HCT116 (cell line): ENCODE measurements at regions not wholly inside any gene's neighbourhood (a gene's known extent, or its start where the extent isn't known, plus 50 kb on each side); places are given as distances from the start of the nearest gene placed in this dataset.

Experiments
- ATAC-seq: fragments of 200-7000 bp; cut with Tn5 transposase; 2 replicates; pipeline ENCODE4 v1.9.1; 2020; ENCODE audit warnings: mild to moderate bottlenecking, moderate library complexity
- BruUV-seq: library from RNA; stranded (reverse); fragments of 400-500 nt; replicated peaks from 2 replicates; lab custom pipeline; 2021; lab: Mats Ljungman, UMichigan
- CTCF ChIA-PET: fragments of 300-600 bp; sonication (Branson Sonifier 250); formaldehyde crosslinking; loops from one replicate; lab custom pipeline; 2021; ENCODE audit warnings: antibody characterized with exemption; lab: Charles Lee
- POLR2A ChIA-PET: fragments of 300-600, 350-600 bp; sonication (Branson Sonifier 250); formaldehyde crosslinking; loops from one replicate; lab custom pipeline; 2021; ENCODE audit warnings: antibody characterized with exemption; lab: Charles Lee
- RAD21 ChIA-PET, 2 experiments: fragments of 300-600 bp; sonication (Branson Sonifier 250); formaldehyde crosslinking; loops; one replicate each; lab custom pipeline; 2023; ENCODE audit warnings: low total read pairs in 2 of 2; ENCODE audit not compliant: uncharacterized antibody in 2 of 2, unreplicated experiment in 2 of 2, low non-redundant PET in 1 of 2; lab: Charles Lee
- DNase-seq: peaks from one replicate; pipeline ENCODE4 v3.0.0-alpha.2; 2010; ENCODE audit warnings: low read depth, low spot score
- H2AFZ ChIP-seq: fragments of 200-600 bp; shearing (Covaris generic), sonication (generic); 2 replicates; pipeline ENCODE4 v1.6.1; 2017; ENCODE audit warnings: low read depth, mixed run types, mixed read lengths, antibody characterized with exemption, low read length; ENCODE audit not compliant: poor library complexity, severe bottlenecking
- H3K27ac ChIP-seq: 2 replicates; pipeline ENCODE4 v1.5.1; 2012; ENCODE audit warnings: low read depth, low read length
- H3K27me3 ChIP-seq: fragments of 200-600 bp; sonication (generic); 2 replicates; pipeline ENCODE4 v1.6.1; 2016; ENCODE audit warnings: mixed run types, low read length, mixed read lengths; ENCODE audit not compliant: insufficient read depth
- H3K36me3 ChIP-seq, 2 experiments: fragments of 200-500 bp in 1 of 2; fragments of 200-600 bp in 1 of 2; sonication (Bioruptor generic) in 1 of 2; sonication (generic) in 1 of 2; 2 replicates each; pipeline versions ENCODE4 v1.5.1 to v1.6.1; 2014 to 2016; ENCODE audit warnings: low read length in 2 of 2, inconsistent platforms in 1 of 2, mixed read lengths in 1 of 2, mixed run types in 1 of 2; ENCODE audit not compliant: insufficient read depth in 2 of 2, control insufficient read depth in 1 of 2
- H3K4me1 ChIP-seq, 2 experiments: fragments of 200-600 bp in 1 of 2; sonication (generic) in 1 of 2; 2 replicates each; pipeline versions ENCODE4 v1.5.1 to v1.6.1; 2012 to 2017; ENCODE audit warnings: low read length in 2 of 2, inconsistent platforms in 1 of 2, mild to moderate bottlenecking in 1 of 2, mixed read lengths in 1 of 2, mixed run types in 1 of 2, moderate library complexity in 1 of 2; ENCODE audit not compliant: insufficient read depth in 2 of 2, control insufficient read depth in 1 of 2
- H3K4me2 ChIP-seq: fragments of 200-600 bp; sonication (generic); 2 replicates; pipeline ENCODE4 v1.6.1; 2017; ENCODE audit warnings: mixed run types, low read length, mixed read lengths
- H3K4me3 ChIP-seq, 2 experiments: fragments of 200-600 bp in 1 of 2; sonication (generic) in 1 of 2; replicated peaks in 1 of 2; 2 replicates each; pipeline ENCODE4 v1.5.1; 2011 to 2016; ENCODE audit warnings: low read length in 2 of 2, control low read depth in 1 of 2, low read depth in 1 of 2, mild to moderate bottlenecking in 1 of 2, mixed read lengths in 1 of 2, mixed run types in 1 of 2
- H3K79me2 ChIP-seq: fragments of 200-600 bp; sonication (generic); 2 replicates; pipeline ENCODE4 v1.6.1; 2017; ENCODE audit warnings: mild to moderate bottlenecking, mixed run types, low read length, moderate library complexity, mixed read lengths; ENCODE audit not compliant: insufficient read depth
- H3K9ac ChIP-seq: fragments of 200-600 bp; sonication (generic); 2 replicates; pipeline ENCODE4 v1.6.1; 2016; ENCODE audit warnings: low read length, mixed read lengths
- H3K9me2 ChIP-seq: fragments of 200-600 bp; sonication (generic), shearing (Covaris generic); 2 replicates; pipeline ENCODE4 v1.6.1; 2017; ENCODE audit warnings: mixed run types, mild to moderate bottlenecking, moderate library complexity; ENCODE audit not compliant: insufficient read depth
- H3K9me3 ChIP-seq, 2 experiments: fragments of 200-500 bp in 1 of 2; fragments of 200-600 bp in 1 of 2; sonication (Bioruptor generic) in 1 of 2; sonication (generic) in 1 of 2; 2 replicates each; pipeline ENCODE4 v1.6.1; 2014 to 2017; ENCODE audit warnings: low read length in 2 of 2, mixed read lengths in 2 of 2, inconsistent platforms in 1 of 2, low read depth in 1 of 2, mild to moderate bottlenecking in 1 of 2, mixed run types in 1 of 2, moderate library complexity in 1 of 2; ENCODE audit not compliant: control insufficient read depth in 1 of 2, insufficient read depth in 1 of 2
- H4K20me1 ChIP-seq: fragments of 200-600 bp; sonication (generic), shearing (Covaris generic); 2 replicates; pipeline ENCODE4 v1.6.1; 2017; ENCODE audit warnings: mixed run types, mild to moderate bottlenecking, moderate library complexity; ENCODE audit not compliant: insufficient read depth
- CBX3 ChIP-seq: IDR thresholded peaks from 2 replicates; pipeline ENCODE4 v1.6.1; 2012; ENCODE audit warnings: low read depth
- CTCF ChIP-seq, 3 experiments: fragments of 200-600 bp in 1 of 3; sonication (generic) in 1 of 3; IDR thresholded peaks in 2 of 3; conservative IDR thresholded peaks in 1 of 3; 2 replicates each; pipeline ENCODE4 v1.5.1; 2012 to 2017; ENCODE audit warnings: low read depth in 2 of 3, low read length in 2 of 3, antibody characterized with exemption in 1 of 3, borderline replicate concordance in 1 of 3, control low read depth in 1 of 3, mild to moderate bottlenecking in 1 of 3, mixed read lengths in 1 of 3, mixed run types in 1 of 3, moderate library complexity in 1 of 3; ENCODE audit not compliant: insufficient read depth in 1 of 3
- ELF1 ChIP-seq: IDR thresholded peaks from 2 replicates; pipeline ENCODE4 v1.6.1; 2012; ENCODE audit warnings: low read depth, borderline replicate concordance
- EZH2 ChIP-seq: fragments of 200-600 bp; sonication (generic); IDR thresholded peaks from 2 replicates; pipeline ENCODE4 v1.6.1; 2017; ENCODE audit warnings: antibody characterized with exemption, mixed run types
- EZH2phosphoT487 ChIP-seq: fragments of 200-600 bp; IDR thresholded peaks from 2 replicates; pipeline ENCODE4 v1.6.1; 2018; ENCODE audit warnings: antibody characterized with exemption, borderline replicate concordance
- JUND ChIP-seq: IDR thresholded peaks from 2 replicates; pipeline ENCODE4 v1.6.1; 2012
- MAX ChIP-seq: IDR thresholded peaks from 2 replicates; pipeline ENCODE4 v1.6.1; 2012
- POLR2A ChIP-seq: IDR thresholded peaks from 2 replicates; pipeline ENCODE4 v1.7.0; 2011; ENCODE audit warnings: borderline replicate concordance; ENCODE audit not compliant: insufficient read depth, insufficient read length; ENCODE audit errors: extremely low read depth
- TCF7L2 ChIP-seq: IDR thresholded peaks from 2 replicates; pipeline ENCODE4 v1.7.0; 2011; ENCODE audit warnings: borderline replicate concordance, inconsistent platforms; ENCODE audit not compliant: insufficient read depth, insufficient read length; ENCODE audit errors: extremely low read depth
- ZFX ChIP-seq: fragments of 450-650 bp; IDR thresholded peaks from 2 replicates; pipeline ENCODE4 v1.6.1; 2017
- intact Hi-C: fragments of 100-400 bp; cut with micrococcal nuclease; formaldehyde crosslinking; loops from 2 replicates; pipeline ENCODE4 v1.10.0; 2022

DNA sequence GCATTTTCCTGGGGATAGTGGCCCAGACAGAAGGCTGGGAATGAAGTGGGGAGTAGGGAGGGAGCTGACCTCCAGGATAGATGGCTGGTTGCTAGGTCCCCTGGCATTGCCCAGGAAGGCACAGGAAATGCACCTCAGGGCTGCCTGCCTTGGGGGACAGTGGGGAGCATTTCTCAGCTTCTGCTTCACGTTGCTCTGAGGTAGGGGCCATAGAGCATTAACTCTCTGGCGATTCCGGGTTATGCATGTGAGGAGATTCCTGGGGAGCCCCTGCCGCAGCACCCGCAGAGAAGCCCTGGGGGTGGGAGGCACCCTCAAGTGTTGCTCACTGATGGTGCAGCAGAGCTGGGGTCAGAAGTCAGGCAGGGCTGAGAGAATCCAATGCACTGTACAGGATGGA, 256.5 kb downstream of the CYP26B1 start:
- H3K9ac ChIP-seq = no peak overlapping the region
- no peaks in the 10 kb centered on the region for H3K9me3 ChIP-seq
- H4K20me1 ChIP-seq = no peaks in the 10 kb centered on the region
- no peak for TF ChIP-seq TCF7L2
- no peak for TF ChIP-seq JUND
- TF ChIP-seq EZH2phosphoT487 = no peak
- TF ChIP-seq CTCF (IDR thresholded peaks at IDR 0.05 in 2 of 3, conservative IDR thresholded peaks at IDR 0.05 in 1 of 3; ENCODE audit: borderline replicate concordance in 1 of 3, insufficient read depth in 1 of 3, low read depth in 2 of 3, low read length in 2 of 3) = no peak
- TF ChIP-seq ZFX = no peak
- TF ChIP-seq MAX = no peak
- no peak for TF ChIP-seq CBX3
- no peak for TF ChIP-seq EZH2
- TF ChIP-seq POLR2A = no peak
- TF ChIP-seq ELF1 = no peak
- H3K4me3 ChIP-seq = no peak overlapping the region
- H3K36me3 ChIP-seq = no peaks in the 10 kb centered on the region
- H3K27me3 ChIP-seq = no peaks in the 10 kb centered on the region
- DNase-seq (no peak), ATAC-seq (no peak)
- H3K4me1 ChIP-seq = peaks cover 0 to 8% of the 10 kb centered on the region in 2 experiments; a peak in 1 of 4 replicates
- no TSS peak for BruUV-seq
- POLR2A ChIA-PET = no interaction called here
- intact Hi-C loops = no loop called here
- CTCF ChIA-PET = no interaction called here
- H3K4me2 ChIP-seq = no peak overlapping the region
- H2AFZ ChIP-seq = no peak overlapping the region
- no peak overlapping the region for H3K27ac ChIP-seq
- no peaks in the 10 kb centered on the region for H3K79me2 ChIP-seq
- RAD21 ChIA-PET = interaction anchor here in 1 of 2 experiments (0.6 kb wide), 1 partner anchor 225 kb away, joined by 3 read pairs; no protein-coding TSS in a partner anchor
- H3K9me2 ChIP-seq = no peaks in the 10 kb centered on the region
